GM23248 (cell line): ENCODE measurements at regions not wholly inside any gene's neighbourhood (a gene's known extent, or its start where the extent isn't known, plus 50 kb on each side); places are given as distances from the start of the nearest gene placed in this dataset.
A peak's percentile ranks its signal among the peaks of the same experiment; 100 is the strongest.

Experiments used
- DNase-seq: peaks from one replicate; pipeline ENCODE4 v3.0.0-alpha.2; 2015
- H2AFZ ChIP-seq: fragments of 200-600 bp; sonication (generic); 2 replicates; pipeline ENCODE4 v1.6.1; 2016; ENCODE audit warnings: antibody characterized with exemption
- H3F3A ChIP-seq: fragments of 200-600 bp; sonication (generic); 2 replicates; pipeline ENCODE4 v1.6.1; 2016; ENCODE audit warnings: mild to moderate bottlenecking, antibody characterized with exemption, mixed run types; ENCODE audit not compliant: insufficient read depth
- H3K27ac ChIP-seq: fragments of 200-600 bp; sonication (generic); 2 replicates; pipeline ENCODE4 v1.5.1; 2016; ENCODE audit warnings: mild to moderate bottlenecking
- H3K27me3 ChIP-seq: fragments of 200-600 bp; sonication (generic); replicated peaks from 2 replicates; pipeline ENCODE4 v1.6.1; 2016; ENCODE audit warnings: mild to moderate bottlenecking; ENCODE audit not compliant: insufficient read depth
- H3K36me3 ChIP-seq: fragments of 200-600 bp; sonication (generic); 2 replicates; pipeline ENCODE4 v1.6.1; 2016; ENCODE audit warnings: low read depth, mild to moderate bottlenecking
- H3K4me1 ChIP-seq: fragments of 200-600 bp; sonication (generic); 2 replicates; pipeline ENCODE4 v1.6.1; 2016; ENCODE audit warnings: mild to moderate bottlenecking; ENCODE audit not compliant: insufficient read depth
- H3K4me2 ChIP-seq: fragments of 200-600 bp; sonication (generic); one replicate; pipeline ENCODE4 v1.6.1; 2016; ENCODE audit warnings: mild to moderate bottlenecking; ENCODE audit not compliant: unreplicated experiment
- H3K4me3 ChIP-seq: fragments of 200-600 bp; sonication (generic); 2 replicates; pipeline ENCODE4 v1.5.1; 2016; ENCODE audit warnings: mild to moderate bottlenecking
- H3K79me2 ChIP-seq: fragments of 200-600 bp; sonication (generic); 2 replicates; pipeline ENCODE4 v1.6.1; 2016; ENCODE audit warnings: mild to moderate bottlenecking; ENCODE audit not compliant: insufficient read depth
- H3K9ac ChIP-seq: fragments of 200-600 bp; sonication (generic); 2 replicates; pipeline ENCODE4 v1.6.1; 2016; ENCODE audit warnings: mild to moderate bottlenecking
- H3K9me2 ChIP-seq: fragments of 200-600 bp; sonication (generic); 2 replicates; pipeline ENCODE4 v1.6.1; 2016; ENCODE audit warnings: mixed run types, mild to moderate bottlenecking, moderate library complexity; ENCODE audit not compliant: insufficient read depth
- H3K9me3 ChIP-seq: fragments of 200-600 bp; sonication (generic); one replicate; pipeline ENCODE4 v1.6.1; 2017; ENCODE audit warnings: low read depth
- H4K20me1 ChIP-seq: fragments of 200-600 bp; sonication (generic); 2 replicates; pipeline ENCODE4 v1.6.0; 2016; ENCODE audit not compliant: insufficient read depth
- EZH2 ChIP-seq: fragments of 200-600 bp; sonication (generic); IDR thresholded peaks from 2 replicates; pipeline ENCODE4 v1.6.1; 2018; ENCODE audit warnings: antibody characterized with exemption, mild to moderate bottlenecking; ENCODE audit not compliant: insufficient read depth, poor library complexity, severe bottlenecking
- EZH2phosphoT487 ChIP-seq: fragments of 200-600 bp; sonication (generic); IDR thresholded peaks from 2 replicates; pipeline ENCODE4 v1.6.1; 2018; ENCODE audit warnings: antibody characterized with exemption, moderate library complexity, mild to moderate bottlenecking, low read depth; ENCODE audit not compliant: insufficient read depth
- WGBS, 2 experiments: methylation state at CpG; one replicate each; pipeline ENCODE4 v1.1.6; 2015 to 2017; ENCODE audit warnings: low lambda C conversion rate in 2 of 2, low coverage in 1 of 2; ENCODE audit errors: missing lambda C conversion rate in 2 of 2; 5-methylcytosine and 5-hydroxymethylcytosine counted together
- in situ Hi-C: fragments of 300-500 bp; cut with MboI; formaldehyde crosslinking; loops from 2 replicates; pipeline ENCODE4 v1.15.0; 2020

DNA sequence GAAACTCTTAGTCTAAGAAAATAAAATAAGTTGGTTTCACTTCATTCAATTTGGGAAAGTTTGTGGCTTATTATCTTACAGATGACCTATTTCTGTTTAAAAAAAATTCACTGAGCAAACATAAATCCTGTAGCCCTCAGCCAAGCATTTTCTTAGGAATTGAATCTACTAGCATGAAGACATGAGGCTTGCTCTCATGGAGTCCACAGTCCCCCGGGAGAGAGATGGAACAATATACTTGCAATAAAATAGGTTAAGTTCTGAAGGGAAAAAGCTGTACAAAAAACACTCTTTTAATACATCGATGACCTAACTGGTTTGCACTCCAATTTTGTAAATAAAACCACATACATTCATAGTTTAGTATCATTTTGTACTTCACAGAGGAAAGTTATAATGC lies 642.6 kb upstream of the FAM241A start:
- no peak overlapping the region for H2AFZ ChIP-seq
- no peaks in the 10 kb centered on the region for H3K9me3 ChIP-seq
- WGBS, 2 experiments, result 68 to 77% methylated on average over 2 of the region's 2 CpGs
- no peak overlapping the region for H3K4me3 ChIP-seq
- no peak overlapping the region for H3K27ac ChIP-seq
- H3K4me2 ChIP-seq, result no peak overlapping the region
- no peak for DNase-seq
- peaks cover 29% of the 10 kb centered on the region for H3F3A ChIP-seq
- no peaks in the 10 kb centered on the region for H3K27me3 ChIP-seq
- H3K36me3 ChIP-seq, result no peaks in the 10 kb centered on the region
- no peaks in the 10 kb centered on the region for H3K79me2 ChIP-seq
- in situ Hi-C loops, result no loop called here
- TF ChIP-seq EZH2 (no peak), EZH2phosphoT487 (no peak)
- 0 out of 2 replicates have a peak, but pooled peaks cover 3% of the 10 kb centered on the region for H3K9me2 ChIP-seq
- no peak overlapping the region for H3K9ac ChIP-seq
- no peaks in the 10 kb centered on the region for H4K20me1 ChIP-seq
- peaks cover 32% of the 10 kb centered on the region for H3K4me1 ChIP-seq

DNA sequence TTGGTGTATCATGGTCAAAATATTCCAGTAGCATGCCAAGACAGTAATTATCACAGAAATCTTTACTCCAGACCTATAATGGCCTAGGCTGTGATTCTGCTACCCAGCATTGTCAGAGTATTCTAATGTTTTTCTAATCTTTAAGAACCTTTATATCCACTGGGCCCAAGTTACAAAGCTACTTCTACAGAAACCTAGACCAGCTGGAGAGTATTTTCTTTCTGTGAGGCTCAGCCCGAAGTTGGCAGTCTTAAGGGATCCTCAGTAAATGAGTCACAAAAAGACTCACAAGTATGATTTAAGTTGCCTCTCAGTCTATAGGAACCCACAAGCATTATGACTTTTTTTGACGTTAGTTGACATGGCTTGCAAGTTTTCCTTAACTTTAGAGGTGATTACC lies 638.5 kb upstream of the FAM241A start:
- H3K79me2 ChIP-seq, result no peaks in the 10 kb centered on the region
- H3K27ac ChIP-seq, result peak overlapping the region; percentile 62
- no peak overlapping the region for H3K4me3 ChIP-seq
- peak; percentile 89 for DNase-seq
- no peaks in the 10 kb centered on the region for H3K36me3 ChIP-seq
- peaks cover 59% of the 10 kb centered on the region for H3F3A ChIP-seq
- 0 to 2% methylated on average over 2 of the region's 2 CpGs for WGBS, 2 experiments
- H3K4me2 ChIP-seq, result peak overlapping the region; percentile 29
- peaks cover 3% of the 10 kb centered on the region; the same call in 1 of the 2 replicates for H3K9me2 ChIP-seq
- H3K4me1 ChIP-seq, result peaks cover 64% of the 10 kb centered on the region
- H4K20me1 ChIP-seq, result no peaks in the 10 kb centered on the region
- in situ Hi-C loops, result no loop called here
- no peaks in the 10 kb centered on the region for H3K27me3 ChIP-seq
- TF ChIP-seq EZH2phosphoT487 (no peak), EZH2 (no peak)
- H3K9me3 ChIP-seq, result no peaks in the 10 kb centered on the region
- H2AFZ ChIP-seq, result no peak overlapping the region
- no peak overlapping the region for H3K9ac ChIP-seq

DNA sequence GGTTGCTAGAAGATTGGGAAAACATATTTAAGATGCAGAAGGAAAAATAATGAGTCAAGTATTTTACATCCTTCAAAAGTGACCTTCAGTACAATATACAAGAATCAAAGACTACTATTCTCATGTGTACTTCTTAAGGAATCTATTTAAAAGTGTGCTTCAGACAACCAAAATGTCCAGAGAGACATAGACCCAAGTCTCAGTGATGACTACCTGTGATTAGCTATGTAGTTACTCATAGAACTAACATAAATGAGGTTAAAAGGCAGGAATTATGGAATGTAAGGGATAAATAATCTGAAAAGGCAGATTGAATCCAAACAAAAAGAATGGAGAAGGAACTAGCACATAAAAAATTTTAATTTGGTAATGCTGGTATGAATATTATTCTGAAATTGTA lies 634.7 kb upstream of the FAM241A start:
- H2AFZ ChIP-seq, result 0 out of 2 replicates have a peak overlapping the region, but pooled peaks have one; percentile 2
- TF ChIP-seq EZH2phosphoT487 (no peak), EZH2 (no peak)
- H3F3A ChIP-seq, result peaks cover 67% of the 10 kb centered on the region
- H3K9me2 ChIP-seq, result peaks cover 3% of the 10 kb centered on the region; the same call in 1 of the 2 replicates
- no peak overlapping the region for H3K9ac ChIP-seq
- no peak overlapping the region for H3K4me3 ChIP-seq
- in situ Hi-C loops, result no loop called here
- H3K27ac ChIP-seq, result peak overlapping the region; percentile 52
- H3K9me3 ChIP-seq, result no peaks in the 10 kb centered on the region
- H3K4me1 ChIP-seq, result peaks cover 74% of the 10 kb centered on the region
- no peaks in the 10 kb centered on the region for H4K20me1 ChIP-seq
- peak; percentile 64 for DNase-seq
- peak overlapping the region; percentile 43 for H3K4me2 ChIP-seq
- no peaks in the 10 kb centered on the region for H3K79me2 ChIP-seq
- no peaks in the 10 kb centered on the region for H3K36me3 ChIP-seq
- no peaks in the 10 kb centered on the region for H3K27me3 ChIP-seq

- 21 to 23% methylated on average over 5 of the region's 5 CpGs for WGBS, 2 experiments
- Histone ChIP-seq H4K20me1 (no peaks in the 10 kb centered on the region), H3K4me2 (peak overlapping the region; percentile 7), H3K36me3 (no peaks in the 10 kb centered on the region), H3K4me3 (no peak overlapping the region), H3K27ac (peak overlapping the region; percentile 75), H3K9me3 (no peaks in the 10 kb centered on the region), H3F3A (peaks cover 53% of the 10 kb centered on the region), H2AFZ (no peak overlapping the region), H3K27me3 (no peaks in the 10 kb centered on the region), H3K9ac (peak overlapping the region; percentile 23), H3K79me2 (no peaks in the 10 kb centered on the region), H3K9me2 (no peaks in the 10 kb centered on the region; the same call in 1 of the 2 replicates), H3K4me1 (peaks cover 63% of the 10 kb centered on the region)
- no peak for TF ChIP-seq EZH2phosphoT487
- no peak for TF ChIP-seq EZH2
- DNase-seq, result peak; percentile 94
- in situ Hi-C loops, result no loop called here
Measured at GRCh38 chr4:111512081-111512783, 633.0 kb upstream of the FAM241A start.
